Endodermal cell (in vitro differentiated cells): ENCODE measurements at regions not wholly inside any gene's neighbourhood (a gene's known extent, or its start where the extent isn't known, plus 50 kb on each side); places are given as distances from the start of the nearest gene placed in this dataset.
"Not testable (repeated sequence)": the region's sequence is repeated elsewhere in the genome, so short reads cannot be mapped to it uniquely, and the experiment has no call there.

Experiments
- DNase-seq: peaks from one replicate; pipeline ENCODE4 v3.0.0-alpha.2; 2017
- H3K27ac ChIP-seq: 2 replicates; pipeline ENCODE4 v1.5.1; 2013; ENCODE audit warnings: mild to moderate bottlenecking, low read depth, low read length, moderate library complexity
- H3K27me3 ChIP-seq: 2 replicates; pipeline ENCODE4 v1.6.1; 2013; ENCODE audit warnings: mild to moderate bottlenecking, low read length, moderate library complexity; ENCODE audit not compliant: insufficient read depth, control insufficient read depth, poor library complexity, severe bottlenecking
- H3K36me3 ChIP-seq: 2 replicates; pipeline ENCODE4 v1.7.0; 2013; ENCODE audit warnings: mild to moderate bottlenecking, low read length, moderate library complexity; ENCODE audit not compliant: control insufficient read depth, insufficient read depth
- H3K4me1 ChIP-seq: one replicate; pipeline ENCODE4 v1.7.0; 2013; ENCODE audit warnings: low read length; ENCODE audit not compliant: control insufficient read depth, insufficient read depth
- H3K4me3 ChIP-seq: 2 replicates; pipeline ENCODE4 v1.5.1; 2013; ENCODE audit warnings: mild to moderate bottlenecking, low read length, moderate library complexity
- H3K9ac ChIP-seq: 2 replicates; pipeline ENCODE4 v1.6.1; 2013; ENCODE audit warnings: mild to moderate bottlenecking, low read length, moderate library complexity; ENCODE audit not compliant: poor library complexity, severe bottlenecking; ENCODE audit errors: extremely low read depth
- H3K9me3 ChIP-seq: 2 replicates; pipeline ENCODE4 v1.6.1; 2013; ENCODE audit warnings: mild to moderate bottlenecking, low read length, moderate library complexity; ENCODE audit not compliant: control insufficient read depth
- H3K27ac Mint-ChIP-seq: 2 replicates; pipeline ENCODE4 v1.8.0; 2020; ENCODE audit warnings: mixed read lengths
- H3K27me3 Mint-ChIP-seq: 2 replicates; pipeline ENCODE4 v1.8.0; 2021; ENCODE audit warnings: mild to moderate bottlenecking, mixed read lengths; ENCODE audit not compliant: insufficient read depth
- H3K36me3 Mint-ChIP-seq: 2 replicates; pipeline ENCODE4 v1.8.0; 2020; ENCODE audit warnings: low read depth, mixed read lengths
- H3K4me1 Mint-ChIP-seq: 2 replicates; pipeline ENCODE4 v1.8.0; 2020; ENCODE audit warnings: mixed read lengths
- H3K4me3 Mint-ChIP-seq: 2 replicates; pipeline ENCODE4 v1.8.0; 2020; ENCODE audit warnings: mild to moderate bottlenecking, moderate library complexity, mixed read lengths
- H3K9me3 Mint-ChIP-seq: 2 replicates; pipeline ENCODE4 v1.8.0; 2020; ENCODE audit warnings: mild to moderate bottlenecking, mixed read lengths
- CTCF ChIP-seq: fragments of 200-600 bp; sonication (generic); conservative IDR thresholded peaks from 2 replicates; pipeline ENCODE4 v1.5.0; 2021; ENCODE audit warnings: antibody characterized with exemption, mild to moderate bottlenecking
- WGBS, 2 experiments: methylation state at CpG; one replicate each; pipeline versions ENCODE4 v1.1.5 to v1.1.7; 2013; ENCODE audit warnings: missing lambda C conversion rate in 2 of 2, mixed read lengths in 1 of 2; ENCODE audit not compliant: insufficient coverage in 1 of 2, insufficient read length in 1 of 2; 5-methylcytosine and 5-hydroxymethylcytosine counted together

- Histone ChIP-seq H3K4me3 (no peak overlapping the region), H3K27ac (no peak overlapping the region), H3K9me3 (no peaks in the 10 kb centered on the region), H3K4me1 (no peaks in the 10 kb centered on the region), H3K36me3 (no peaks in the 10 kb centered on the region), H3K27me3 (no peaks in the 10 kb centered on the region), H3K9ac (no peak overlapping the region)
- Mint-ChIP-seq H3K4me1 (no peaks in the 10 kb centered on the region), H3K36me3 (no peaks in the 10 kb centered on the region), H3K27me3 (no peaks in the 10 kb centered on the region), H3K27ac (no peak overlapping the region), H3K9me3 (no peaks in the 10 kb centered on the region), H3K4me3 (no peak overlapping the region)
- TF ChIP-seq CTCF: no peak
- no peak for DNase-seq
These were observed 182.0 kb upstream of the SESN3 start for GRCh38 chr11:95413021-95413420.

GRCh38 chr11:95412074-95412473, 181.1 kb upstream of the SESN3 start:
- Mint-ChIP-seq H3K36me3 (no peaks in the 10 kb centered on the region), H3K4me3 (no peak overlapping the region), H3K27me3 (no peaks in the 10 kb centered on the region), H3K9me3 (no peaks in the 10 kb centered on the region), H3K4me1 (no peaks in the 10 kb centered on the region), H3K27ac (no peak overlapping the region)
- Histone ChIP-seq H3K4me3 (no peak overlapping the region), H3K4me1 (no peaks in the 10 kb centered on the region), H3K9ac (no peak overlapping the region), H3K27ac (no peak overlapping the region), H3K27me3 (no peaks in the 10 kb centered on the region), H3K9me3 (no peaks in the 10 kb centered on the region), H3K36me3 (no peaks in the 10 kb centered on the region)
- DNase-seq: no peak
- 78 to 83% methylated on average over 1 to 3 of the region's 3 CpGs for WGBS, 2 experiments
- no peak for TF ChIP-seq CTCF

- H3K4me3 ChIP-seq, H3K27me3 ChIP-seq, H3K36me3 ChIP-seq, H3K4me3 Mint-ChIP-seq, H3K27ac ChIP-seq, H3K9me3 ChIP-seq, H3K27ac Mint-ChIP-seq, H3K9ac ChIP-seq, H3K4me1 Mint-ChIP-seq, H3K27me3 Mint-ChIP-seq, H3K36me3 Mint-ChIP-seq, H3K4me1 ChIP-seq, H3K9me3 Mint-ChIP-seq, DNase-seq: not testable (repeated sequence)
These were observed 179.7 kb upstream of the SESN3 start for GRCh38 chr11:95410707-95411106.

- no peaks in the 10 kb centered on the region for H3K4me1 ChIP-seq
- H3K36me3 Mint-ChIP-seq: no peaks in the 10 kb centered on the region
- no peak overlapping the region for H3K27ac ChIP-seq
- TF ChIP-seq CTCF: no peak
- H3K27ac Mint-ChIP-seq: no peak overlapping the region
- no peaks in the 10 kb centered on the region for H3K9me3 Mint-ChIP-seq
- 92 to 94% methylated on average over 1 of the region's 1 CpG for WGBS, 2 experiments
- no peak overlapping the region for H3K9ac ChIP-seq
- H3K4me3 Mint-ChIP-seq: no peak overlapping the region
- peaks cover 3% of the 10 kb centered on the region for H3K4me1 Mint-ChIP-seq
- DNase-seq: no peak
- H3K27me3 ChIP-seq: no peaks in the 10 kb centered on the region
- no peaks in the 10 kb centered on the region for H3K36me3 ChIP-seq
- no peaks in the 10 kb centered on the region for H3K27me3 Mint-ChIP-seq
- H3K9me3 ChIP-seq: no peaks in the 10 kb centered on the region
- H3K4me3 ChIP-seq: no peak overlapping the region
These were observed 175.3 kb upstream of the SESN3 start for GRCh38 chr11:95406271-95406670.
